ENCODE measurements at regions not wholly inside any gene's neighbourhood (a gene's known extent, or its start where the extent isn't known, plus 50 kb on each side); places are given as distances from the start of the nearest gene placed in this dataset.

- TF ChIP-seq POLR2A (IDR thresholded peaks at IDR 0.05; ENCODE audit: low read depth) (no peak), POLR2AphosphoS5 (IDR thresholded peaks at IDR 0.05) (no peak)
These were observed 340.7 kb downstream of the TLE4 start for GRCh38 chr9:79912318-79913070.
